SK-MEL-5 (cell line): ENCODE measurements at regions not wholly inside any gene's neighbourhood (a gene's known extent, or its start where the extent isn't known, plus 50 kb on each side); places are given as distances from the start of the nearest gene placed in this dataset.

Source experiments
- DNase-seq: peaks from one replicate; pipeline ENCODE4 v3.0.0-alpha.2; 2016; ENCODE audit warnings: low read depth, low spot score
- in situ Hi-C: cut with HindIII; loops from 2 replicates; pipeline ENCODE4 v1.10.0; 2016; ENCODE audit warnings: low sequenced_read_pairs, high pct_unique_total_duplicates, low pct_unique_long_range_greater_than_20kb

DNA sequence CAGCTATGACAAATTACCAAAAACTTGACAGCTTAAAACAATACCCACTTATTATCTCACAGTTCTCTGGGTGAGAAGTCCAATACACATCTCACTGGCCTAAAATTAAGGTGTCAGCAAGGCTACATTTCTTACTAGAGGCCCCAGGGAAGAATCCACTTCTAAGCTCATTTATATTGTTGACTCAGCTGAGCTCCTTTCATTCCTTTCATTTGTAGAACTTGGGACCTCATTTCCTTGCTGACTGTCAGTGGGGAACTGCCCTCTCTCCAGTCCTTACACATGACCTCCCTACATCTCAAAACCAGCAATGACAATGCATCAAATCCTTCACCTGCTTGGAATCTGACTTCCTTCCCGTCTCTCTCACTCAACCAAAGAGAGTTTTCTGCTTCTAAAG is 240.3 kb downstream of the IPMK start:
- no peak for DNase-seq
- in situ Hi-C loops: no loop called here

- DNase-seq: no peak
- in situ Hi-C loops: no loop called here
Observed at GRCh38 chr10:58026036-58026435, 241.7 kb downstream of the IPMK start.

- in situ Hi-C loops: no loop called here
- DNase-seq: peak; percentile 8
Observed at GRCh38 chr10:58023341-58024073, 244.2 kb downstream of the IPMK start.

- in situ Hi-C loops: no loop called here
Observed at GRCh38 chr10:58019863-58020537, 247.7 kb downstream of the IPMK start.

DNA sequence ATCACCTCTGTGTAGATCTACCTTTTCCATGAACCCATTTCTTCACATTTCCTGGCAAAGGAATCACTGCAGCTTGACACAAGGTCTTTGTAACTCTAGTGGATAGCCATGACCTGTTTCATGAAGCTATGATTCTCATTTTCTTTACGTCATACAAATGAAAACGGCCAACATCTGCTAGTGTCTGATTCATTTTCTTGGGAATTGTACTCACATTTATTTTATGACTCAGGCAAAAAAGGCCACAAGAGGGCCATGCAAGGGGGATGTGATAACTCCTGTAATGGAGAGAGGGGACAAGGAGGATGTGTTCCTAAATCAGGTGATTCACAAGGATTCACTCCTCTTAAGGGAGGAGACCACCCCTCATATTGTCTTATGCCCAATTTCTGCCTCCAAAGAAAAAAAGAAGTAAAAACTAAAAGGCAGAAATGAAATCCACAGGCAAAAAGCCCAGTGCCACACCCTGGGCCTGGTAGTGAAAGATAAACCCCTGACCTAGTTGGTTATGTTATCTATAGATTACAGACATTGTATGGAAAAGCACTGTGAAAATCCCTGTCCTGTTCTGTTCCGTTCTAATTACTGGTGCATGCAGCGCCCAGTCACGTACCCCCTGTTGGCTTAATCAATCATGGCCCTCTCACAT is 249.9 kb downstream of the IPMK start:
- DNase-seq: peak; percentile 9
- in situ Hi-C loops: no loop called here

More at GRCh38 chr10:58019863-58020537, 247.7 kb downstream of the IPMK start:
- DNase-seq: no peak

DNA sequence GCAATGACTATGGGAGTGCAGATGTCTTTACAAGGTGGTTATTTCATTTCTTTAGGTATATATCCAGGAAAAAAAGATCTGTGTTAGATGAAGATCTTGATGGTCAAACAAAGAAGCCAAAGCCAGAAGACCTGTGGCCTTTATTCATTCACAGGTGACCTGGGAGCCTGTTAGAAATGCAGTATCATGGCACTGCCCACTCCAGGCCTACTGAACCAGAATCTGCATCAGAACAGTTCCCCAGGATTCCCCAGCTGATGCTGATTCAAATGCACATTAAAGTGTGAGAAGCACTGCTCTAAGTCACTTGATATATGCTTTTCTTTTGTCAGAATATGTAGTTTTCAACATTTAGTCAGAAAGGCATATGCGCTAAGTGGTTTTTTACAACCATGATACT is 251.1 kb downstream of the IPMK start:
- DNase-seq: no peak
- in situ Hi-C loops: no loop called here

GRCh38 chr10:58014436-58014835 is 253.3 kb downstream of the IPMK start:
- DNase-seq: no peak
- in situ Hi-C loops: no loop called here

DNA sequence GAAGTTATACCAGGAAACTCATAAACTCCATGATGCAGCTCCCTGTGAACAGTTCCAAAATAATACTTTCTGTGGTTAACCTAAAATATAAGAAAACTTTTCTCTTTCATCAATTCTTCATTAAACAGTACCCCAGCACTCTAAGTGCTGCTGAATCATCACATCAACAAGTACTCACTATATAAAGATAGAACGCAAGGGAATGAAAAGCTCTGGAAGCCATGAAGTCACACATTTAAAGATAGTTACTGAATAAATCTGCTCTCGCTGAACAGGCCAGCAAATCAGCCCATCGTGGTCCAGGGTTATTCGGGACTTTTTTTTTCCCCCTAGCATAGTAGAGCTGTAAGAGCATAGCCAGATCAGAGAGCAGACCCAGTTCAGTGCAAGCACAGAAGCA is 254.3 kb downstream of the IPMK start:
- DNase-seq: no peak
- in situ Hi-C loops: no loop called here

DNA sequence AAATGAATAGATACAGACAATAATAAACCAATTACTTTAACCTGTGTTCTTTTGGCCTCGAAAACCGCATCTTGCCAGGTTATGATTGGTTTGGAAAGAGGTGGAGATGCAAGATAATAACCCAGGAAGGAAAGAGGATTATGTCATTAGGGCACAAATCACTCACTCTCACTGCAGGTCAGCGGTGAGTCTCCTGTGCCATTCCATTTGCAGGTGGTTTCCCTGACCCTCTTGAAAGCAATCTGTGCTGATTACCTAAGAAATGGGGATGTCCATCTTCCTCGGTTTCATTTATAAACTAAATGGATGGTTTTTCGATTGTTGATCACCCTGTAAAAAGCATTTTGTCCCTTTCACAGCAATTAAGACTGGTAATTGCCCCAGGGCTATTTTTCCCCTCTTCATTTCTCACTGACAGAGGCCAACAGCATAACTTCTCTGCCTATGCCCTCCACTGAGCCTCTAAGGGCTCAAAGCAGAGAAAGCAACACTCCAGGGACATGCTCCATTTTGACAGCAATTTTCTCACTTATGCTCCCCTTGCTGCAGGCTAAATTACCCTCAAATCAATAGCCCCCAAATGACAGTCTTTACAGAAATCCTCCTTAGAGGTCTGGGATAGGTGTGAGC is 257.5 kb downstream of the IPMK start:
- DNase-seq: no peak
- in situ Hi-C loops: no loop called here

DNA sequence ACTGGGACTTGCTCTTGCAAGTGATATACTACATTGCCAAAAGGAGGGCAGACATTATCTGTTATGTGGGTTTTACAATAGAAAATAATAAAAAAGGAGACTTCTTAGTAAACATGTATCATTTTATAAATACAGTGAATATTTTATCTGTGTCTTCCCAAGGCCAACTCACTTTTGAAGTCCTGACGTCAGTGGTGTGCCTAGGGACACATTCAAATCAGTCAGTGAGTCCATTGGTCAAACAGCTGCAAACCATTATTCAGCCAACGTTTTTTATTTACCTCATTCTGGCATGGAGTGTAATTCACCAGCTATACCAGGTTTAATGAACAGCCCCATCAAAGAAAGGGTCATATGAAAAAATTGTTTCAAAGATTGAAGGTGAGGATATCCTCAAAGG is 263.7 kb downstream of the IPMK start:
- DNase-seq: no peak
- in situ Hi-C loops: no loop called here

DNA sequence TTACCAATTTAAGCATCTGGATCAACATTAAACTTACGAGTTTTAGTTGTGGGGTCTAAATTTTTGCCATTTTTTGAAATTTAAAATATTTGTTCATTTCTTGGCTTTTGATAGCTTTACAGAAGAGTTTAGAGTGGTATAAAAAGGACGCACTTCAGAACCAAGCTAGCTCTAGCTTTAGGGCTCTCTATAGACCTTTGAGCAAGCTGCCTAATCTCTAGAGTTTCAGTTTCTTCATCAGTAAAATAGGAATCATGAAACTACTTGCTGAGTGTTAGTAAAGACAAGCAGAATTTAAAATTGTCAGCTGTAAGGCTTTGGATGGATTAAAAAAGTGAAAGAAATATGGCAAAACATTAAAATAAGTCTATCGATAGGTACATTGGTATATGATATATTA is 266.5 kb downstream of the IPMK start:
- in situ Hi-C loops: no loop called here

GRCh38 chr10:57996536-57996935 is 271.2 kb downstream of the IPMK start:
- no peak for DNase-seq
- in situ Hi-C loops: no loop called here

More for the DNA sequence above, 266.5 kb downstream of the IPMK start:
- no peak for DNase-seq

- no peak for DNase-seq
- in situ Hi-C loops: no loop called here
Observed at GRCh38 chr10:57993302-57993701, 274.4 kb downstream of the IPMK start.

DNA sequence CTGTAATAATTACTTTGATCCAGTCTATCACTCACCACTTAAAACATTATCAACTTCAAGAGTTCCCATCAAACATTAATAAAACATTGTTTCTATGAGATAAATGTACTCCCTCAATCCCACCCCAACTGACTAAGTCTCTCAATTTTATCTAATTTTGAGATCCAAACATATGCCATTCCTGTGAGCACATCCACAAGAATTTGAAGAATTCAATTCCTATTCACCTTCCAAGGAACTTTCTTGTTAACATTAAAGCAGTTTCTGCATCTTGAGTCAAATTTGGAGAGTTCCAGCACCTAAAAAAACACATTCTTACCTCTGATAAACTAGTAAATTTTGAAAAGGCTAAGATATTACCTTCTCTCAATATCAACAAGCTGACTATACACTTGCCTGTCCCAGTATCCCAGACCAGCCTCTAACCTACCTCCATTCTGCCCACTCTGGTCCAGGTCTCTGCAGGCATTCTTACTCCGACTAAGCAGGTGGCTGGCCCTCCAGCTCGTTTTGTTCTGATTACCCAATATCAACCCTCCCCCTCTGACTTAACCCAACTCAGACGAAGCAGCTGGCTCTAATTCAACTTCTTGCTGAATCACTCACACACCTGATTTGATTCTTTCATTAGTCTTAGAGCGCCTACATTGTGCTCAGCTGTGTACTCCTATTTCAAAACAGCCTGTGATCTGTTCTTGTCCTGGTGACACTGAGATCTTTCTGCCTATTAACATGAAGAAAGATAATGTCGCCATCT is 275.2 kb downstream of the IPMK start:
- in situ Hi-C loops: no loop called here
- DNase-seq: no peak

GRCh38 chr10:57988964-57989363 is 278.7 kb downstream of the IPMK start:
- in situ Hi-C loops: no loop called here
- DNase-seq: no peak

- in situ Hi-C loops: no loop called here
- DNase-seq: no peak
Observed at GRCh38 chr10:57987055-57987721, 280.5 kb downstream of the IPMK start.

DNA sequence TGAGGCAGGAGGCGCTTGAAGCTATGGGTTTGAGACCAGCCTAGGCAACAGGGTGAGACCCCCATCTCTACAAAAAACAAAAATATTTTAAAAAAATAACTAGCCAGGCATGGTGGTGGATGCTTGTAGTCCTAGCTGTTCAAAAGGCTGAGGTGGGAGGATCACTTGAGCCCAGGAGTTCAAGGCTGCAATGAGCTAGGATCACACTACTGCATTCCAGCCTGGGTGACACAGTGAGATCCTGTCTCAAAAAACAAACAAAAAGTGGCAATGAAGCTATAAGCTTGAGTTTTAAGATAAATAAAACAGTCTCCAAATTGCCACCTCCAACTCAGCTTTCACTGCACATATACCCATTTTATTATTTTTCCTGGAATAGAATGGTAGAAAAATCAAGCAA is 281.3 kb downstream of the IPMK start:
- in situ Hi-C loops: no loop called here
- no peak for DNase-seq
